Activated CD4-positive, alpha-beta T cell treated with anti-CD3 and anti-CD28 coated beads, Interleukin-2, amount 50 U/mL, for 4 hours (primary cell): ENCODE measurements at regions not wholly inside any gene's neighbourhood (a gene's known extent, or its start where the extent isn't known, plus 50 kb on each side); places are given as distances from the start of the nearest gene placed in this dataset.

Source experiments
- DNase-seq, 2 experiments: peaks; one replicate each; pipeline ENCODE4 v3.0.0-alpha.2; 2020

- DNase-seq, result no peak
Measured at GRCh38 chr13:89267734-89268133, 1596.6 kb downstream of the SLITRK5 start.

DNA sequence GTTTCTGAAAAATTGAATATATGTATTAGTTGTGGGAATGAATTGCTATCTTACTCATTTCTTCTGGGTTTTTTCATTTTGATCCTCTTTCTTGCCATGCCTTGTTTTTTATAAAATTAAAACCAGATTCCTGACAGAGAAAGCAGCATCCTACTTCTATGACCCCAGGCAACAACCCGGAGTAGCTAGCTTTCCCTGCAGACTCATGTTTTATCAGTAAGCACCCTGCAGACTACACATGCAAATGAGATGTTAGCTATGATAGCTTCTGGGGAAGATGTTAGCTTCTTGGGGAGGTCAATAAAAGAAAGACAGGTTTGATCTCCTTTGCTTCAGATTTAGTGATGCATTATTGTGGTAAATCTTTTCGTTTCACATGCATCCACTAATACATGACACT, 1598.6 kb downstream of the SLITRK5 start:
- no peak for DNase-seq

GRCh38 chr13:89270736-89271135, 1599.6 kb downstream of the SLITRK5 start:
- no peak for DNase-seq

GRCh38 chr13:89279374-89279773, 1608.2 kb downstream of the SLITRK5 start:
- no peak for DNase-seq

DNA sequence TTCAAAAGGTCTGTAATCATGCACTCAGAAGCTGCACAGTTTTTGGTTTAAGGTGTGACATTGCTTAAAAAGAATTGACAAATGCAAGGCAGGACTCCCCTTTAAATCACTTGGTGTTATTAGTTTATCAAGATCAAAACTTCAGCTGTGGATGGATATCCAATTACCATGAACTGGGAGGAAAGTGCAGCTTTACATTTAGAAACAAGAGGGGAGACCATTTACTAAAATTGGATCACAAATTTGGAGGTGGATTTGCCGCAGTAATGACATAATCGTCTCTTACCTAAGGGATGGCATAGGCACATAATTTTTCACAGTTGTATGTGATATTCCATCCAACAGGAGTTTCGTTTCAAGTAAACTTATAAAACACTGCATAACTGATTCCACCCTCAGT, 1610.2 kb downstream of the SLITRK5 start:
- DNase-seq, result no peak

DNA sequence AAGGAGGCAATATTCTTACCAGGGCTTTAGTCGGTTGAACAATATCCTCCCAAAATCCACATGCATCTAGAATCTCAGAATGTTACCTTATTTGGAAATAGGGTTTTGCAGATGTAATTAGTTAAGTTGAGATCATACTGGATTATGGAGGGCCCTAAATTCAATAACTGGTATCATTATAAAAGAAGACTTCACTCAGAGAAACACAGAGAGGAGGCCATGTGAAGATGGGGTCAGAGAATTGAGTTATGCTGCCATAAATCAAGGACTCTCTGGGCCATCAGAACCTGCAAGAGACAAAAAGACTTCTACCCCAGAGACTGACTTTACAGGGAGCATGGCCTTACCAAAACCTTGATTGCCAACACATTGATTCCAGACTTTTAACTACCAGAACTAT, 1611.1 kb downstream of the SLITRK5 start:
- no peak for DNase-seq

- no peak for DNase-seq
Measured at GRCh38 chr13:89287381-89287780, 1616.2 kb downstream of the SLITRK5 start.

- no peak for DNase-seq
Measured at GRCh38 chr13:89294115-89294867, 1623.1 kb downstream of the SLITRK5 start.

DNA sequence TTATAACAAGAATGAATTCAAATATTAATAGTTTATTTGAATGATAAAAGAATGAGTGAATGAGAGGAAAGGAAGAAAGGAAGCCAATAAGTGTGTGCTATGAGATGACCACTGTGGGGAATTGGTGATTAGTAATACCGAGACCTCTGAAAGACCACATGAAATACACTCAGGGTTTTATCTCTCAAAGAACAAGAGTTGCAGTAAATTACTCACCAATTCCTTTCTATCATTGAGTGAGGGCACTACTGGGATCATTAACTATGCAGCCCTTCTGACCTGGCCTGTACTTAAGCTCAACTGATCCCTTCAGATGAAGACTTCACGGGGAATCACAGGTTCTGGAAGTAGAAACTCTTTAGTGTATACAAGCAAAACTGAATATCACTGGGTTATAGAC, 1636.1 kb downstream of the SLITRK5 start:
- DNase-seq, result no peak

DNA sequence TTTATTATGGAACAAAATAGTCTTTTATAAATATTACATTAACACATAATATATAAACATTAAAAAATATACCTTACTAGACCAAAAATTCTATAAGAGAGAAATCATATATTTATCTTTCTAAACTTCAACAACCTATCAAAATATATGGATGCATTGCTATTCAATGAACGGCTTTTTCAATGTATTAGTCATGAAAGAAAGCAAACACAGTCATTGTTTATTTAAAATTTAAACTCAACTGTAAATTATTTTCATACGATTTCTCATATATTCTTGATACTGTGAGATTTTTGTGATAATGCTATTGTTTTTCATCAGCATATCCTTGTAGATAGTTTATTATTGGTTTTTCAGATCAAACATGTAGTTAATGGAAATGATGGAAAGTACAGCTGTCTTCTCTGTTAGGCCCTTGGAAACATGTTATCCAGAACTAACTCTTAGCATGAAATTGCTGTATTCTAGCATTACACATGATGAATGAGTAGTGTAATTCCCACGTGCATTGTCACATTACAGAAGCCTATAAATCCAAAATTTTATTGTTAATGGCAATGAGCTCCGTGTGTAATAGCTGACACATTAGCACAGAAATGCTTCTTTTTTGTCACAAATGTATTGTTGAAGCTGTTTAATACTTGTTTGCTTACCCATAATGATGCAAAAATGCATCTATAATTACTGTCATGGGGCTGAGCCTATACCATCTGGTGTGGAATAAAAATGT, 1639.9 kb downstream of the SLITRK5 start:
- no peak for DNase-seq

DNA sequence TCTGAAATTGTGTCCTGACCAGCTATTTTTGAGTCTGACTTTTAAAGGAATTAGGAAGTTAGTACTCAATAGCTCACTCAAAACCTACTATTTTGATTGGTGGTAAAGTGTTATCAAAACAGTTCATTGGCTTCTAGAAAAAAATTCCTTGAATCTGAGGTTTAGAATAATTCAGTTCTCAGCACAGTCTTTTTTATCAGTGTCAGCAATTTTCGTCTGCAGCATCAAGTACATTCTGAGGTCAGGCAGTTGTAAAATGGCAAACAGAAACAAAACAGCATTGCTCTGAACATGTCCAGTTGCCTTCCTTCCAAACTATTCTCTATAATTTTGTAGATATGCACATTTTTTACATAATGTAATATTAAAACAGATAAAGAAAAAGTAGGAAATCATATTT, 1644.1 kb downstream of the SLITRK5 start:
- DNase-seq, result no peak

DNA sequence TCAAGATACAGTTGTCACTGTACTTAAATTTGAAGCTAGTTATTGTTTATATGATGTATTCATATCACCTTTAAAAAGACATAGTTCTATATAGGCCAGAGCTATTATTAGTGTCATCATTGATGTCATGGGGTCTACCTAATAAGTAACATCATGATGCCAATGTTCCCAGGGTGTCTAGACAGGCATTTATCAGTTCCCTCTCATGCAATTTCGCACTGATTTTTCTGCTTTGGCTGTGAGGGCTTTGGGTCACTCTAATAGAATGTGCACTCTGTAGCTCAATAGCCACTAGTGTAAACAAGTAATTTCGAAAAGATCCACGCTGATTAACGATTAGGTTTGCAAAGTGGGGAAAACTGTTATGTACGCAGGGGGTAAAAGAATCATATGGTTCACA, 1651.3 kb downstream of the SLITRK5 start:
- DNase-seq, result no peak

GRCh38 chr13:89324582-89324981, 1653.4 kb downstream of the SLITRK5 start:
- DNase-seq, result no peak

- no peak for DNase-seq
Measured at GRCh38 chr13:89343165-89343564, 1672.0 kb downstream of the SLITRK5 start.

DNA sequence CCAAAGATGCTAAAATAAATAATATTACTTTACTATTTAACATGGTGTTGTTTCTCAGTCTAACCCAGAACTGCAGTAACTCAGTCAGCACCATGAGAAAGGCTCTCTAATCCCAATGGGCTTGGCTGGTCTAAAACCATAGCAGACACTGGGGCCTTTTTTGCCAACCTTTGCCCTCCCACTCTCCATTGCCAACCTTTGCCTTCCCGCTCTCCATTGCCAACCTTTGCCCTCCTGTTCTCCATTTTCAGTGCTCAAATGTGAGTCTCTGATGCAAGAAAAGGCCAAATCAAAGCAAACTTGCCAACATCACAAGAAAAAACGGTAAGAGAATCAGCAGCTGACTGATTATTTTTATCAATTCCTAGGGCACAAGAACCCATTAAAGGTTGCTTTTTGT, 1681.2 kb downstream of the SLITRK5 start:
- no peak for DNase-seq

DNA sequence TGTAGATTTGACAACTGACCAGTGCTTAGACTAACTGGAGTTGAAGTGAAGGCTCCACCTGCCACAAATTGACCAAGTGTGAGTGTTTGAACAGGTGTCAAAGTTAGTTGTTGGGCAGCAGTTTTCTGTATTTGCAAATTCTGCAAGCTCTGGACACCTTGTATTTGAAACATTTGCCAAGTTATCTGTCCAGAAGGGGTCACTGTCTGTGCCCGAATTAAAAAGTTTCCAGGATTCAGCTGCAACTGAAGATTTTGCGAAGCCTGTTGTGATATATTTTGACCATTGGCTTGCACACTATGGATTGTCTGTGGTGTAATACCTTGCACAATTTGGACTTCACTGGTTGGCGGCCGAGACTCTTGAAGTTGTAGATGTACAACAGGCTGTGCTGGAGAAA, 1690.7 kb downstream of the SLITRK5 start:
- no peak for DNase-seq

DNA sequence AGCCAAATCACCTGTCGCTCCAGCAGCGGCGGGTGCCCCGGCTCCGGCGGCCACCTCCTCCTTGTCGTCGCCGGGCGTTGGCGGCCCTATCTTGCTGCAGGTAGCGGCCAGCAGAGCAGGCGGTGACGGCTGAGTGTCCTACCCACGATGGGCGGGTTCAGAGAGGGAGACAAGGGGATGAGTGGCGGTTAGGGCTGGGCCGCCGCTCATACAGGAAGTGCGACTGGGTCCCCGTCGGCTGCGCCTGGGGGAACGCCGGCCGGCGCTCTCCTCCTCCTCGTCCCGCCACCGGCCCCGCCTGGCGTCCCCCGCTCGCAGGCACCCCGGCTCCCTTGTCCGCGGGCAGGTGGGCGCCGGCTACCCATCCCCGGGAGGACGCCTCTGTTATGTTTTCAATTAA, 1692.0 kb downstream of the SLITRK5 start:
- DNase-seq, result no peak

- DNase-seq, result no peak
Measured at GRCh38 chr13:89372193-89372592, 1701.0 kb downstream of the SLITRK5 start.

DNA sequence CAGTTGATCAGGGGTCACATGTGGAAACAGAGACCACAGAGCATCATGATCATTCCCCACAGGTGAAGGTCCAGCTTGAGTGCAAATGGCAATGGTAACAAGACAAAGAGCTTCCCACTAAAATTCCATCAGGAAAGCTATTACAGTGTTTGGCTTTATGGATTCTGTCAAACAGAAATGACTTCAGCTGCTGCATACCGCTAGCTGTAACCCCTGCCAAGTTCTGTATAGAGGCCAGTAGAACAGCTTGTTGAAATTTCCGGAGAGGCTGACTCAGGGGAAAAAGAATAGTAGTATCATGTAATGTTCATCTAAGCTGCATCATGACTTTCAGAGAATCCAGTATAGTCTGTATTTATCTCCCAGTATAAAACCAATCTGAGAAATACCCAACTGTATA, 1704.7 kb downstream of the SLITRK5 start:
- DNase-seq, result no peak

DNA sequence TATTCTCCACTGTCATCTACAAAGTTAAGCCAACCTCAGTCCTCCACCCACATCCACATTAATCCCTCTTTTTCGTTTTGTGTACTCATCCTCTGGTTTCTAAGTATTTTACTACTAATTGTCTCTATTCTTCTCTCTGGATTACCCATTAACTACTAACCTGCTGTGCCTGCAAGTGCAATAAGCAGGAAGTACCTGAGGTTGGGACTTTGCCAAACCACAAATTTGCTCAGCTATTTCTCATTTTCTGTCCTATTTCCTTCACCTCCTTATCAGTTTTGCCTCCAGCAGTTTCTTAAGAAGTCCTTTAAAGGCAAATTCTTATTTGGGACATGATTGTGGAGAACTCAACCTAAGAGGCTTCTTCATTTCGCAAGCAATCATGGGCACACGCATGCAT, 1708.9 kb downstream of the SLITRK5 start:
- no peak for DNase-seq

GRCh38 chr13:89382981-89383380, 1711.8 kb downstream of the SLITRK5 start:
- no peak for DNase-seq

- DNase-seq, result no peak
Measured at GRCh38 chr13:89383891-89384290, 1712.7 kb downstream of the SLITRK5 start.

GRCh38 chr13:89393758-89394304, 1722.7 kb downstream of the SLITRK5 start:
- DNase-seq, result no peak

- DNase-seq, result no peak
Measured at GRCh38 chr13:89401264-89401675, 1730.1 kb downstream of the SLITRK5 start.
